Neural progenitor cell (in vitro differentiated cells): ENCODE measurements at regions not wholly inside any gene's neighbourhood (a gene's known extent, or its start where the extent isn't known, plus 50 kb on each side); places are given as distances from the start of the nearest gene placed in this dataset.

Experiments
- DNase-seq: peaks from one replicate; pipeline ENCODE4 v3.0.0-alpha.2; 2016; ENCODE audit warnings: low spot score
- H2AFZ ChIP-seq: fragments of 200-600 bp; sonication (generic); replicated peaks from 2 replicates; pipeline ENCODE4 v1.6.1; 2016; ENCODE audit warnings: antibody characterized with exemption
- H3F3A ChIP-seq: fragments of 200-600 bp; sonication (generic); 2 replicates; pipeline ENCODE4 v1.6.1; 2016; ENCODE audit warnings: antibody characterized with exemption, low read depth
- H3K27ac ChIP-seq: fragments of 200-600 bp; sonication (generic); 2 replicates; pipeline ENCODE4 v1.5.1; 2016; ENCODE audit warnings: mild to moderate bottlenecking
- H3K27me3 ChIP-seq: fragments of 200-600 bp; sonication (generic); 2 replicates; pipeline ENCODE4 v1.6.1; 2016; ENCODE audit warnings: mild to moderate bottlenecking, moderate library complexity
- H3K36me3 ChIP-seq: fragments of 200-600 bp; sonication (generic); 2 replicates; pipeline ENCODE4 v1.5.1; 2016
- H3K4me1 ChIP-seq: fragments of 200-600 bp; sonication (generic); 2 replicates; pipeline ENCODE4 v1.6.1; 2016; ENCODE audit warnings: mixed run types
- H3K4me2 ChIP-seq: fragments of 200-600 bp; sonication (generic); 2 replicates; pipeline ENCODE4 v1.6.1; 2016
- H3K4me3 ChIP-seq: fragments of 200-600 bp; sonication (generic); 2 replicates; pipeline ENCODE4 v1.5.1; 2016
- H3K79me2 ChIP-seq: fragments of 200-600 bp; sonication (generic); 2 replicates; pipeline ENCODE4 v1.6.1; 2016; ENCODE audit warnings: low read depth
- H3K9ac ChIP-seq: fragments of 200-600 bp; sonication (generic); 2 replicates; pipeline ENCODE4 v1.6.1; 2016
- H3K9me3 ChIP-seq: fragments of 200-600 bp; sonication (generic); 2 replicates; pipeline ENCODE4 v1.5.1; 2016; ENCODE audit warnings: low read depth
- H4K20me1 ChIP-seq: fragments of 200-600 bp; sonication (generic); 2 replicates; pipeline ENCODE4 v1.6.1; 2016; ENCODE audit warnings: low read depth
- H3K27ac Mint-ChIP-seq: 3 replicates; pipeline ENCODE4 v1.8.0; 2021; ENCODE audit warnings: mixed read lengths
- H3K27me3 Mint-ChIP-seq: 2 replicates; pipeline ENCODE4 v1.8.0; 2022; ENCODE audit warnings: low read depth, mild to moderate bottlenecking, inconsistent platforms, moderate library complexity, mixed read lengths; ENCODE audit not compliant: insufficient read depth
- H3K36me3 Mint-ChIP-seq: 3 replicates; pipeline ENCODE4 v1.8.0; 2021; ENCODE audit warnings: mixed read lengths
- H3K4me1 Mint-ChIP-seq: 3 replicates; pipeline ENCODE4 v1.8.0; 2021; ENCODE audit warnings: mixed read lengths
- H3K4me3 Mint-ChIP-seq: 3 replicates; pipeline ENCODE4 v1.8.0; 2021; ENCODE audit warnings: mild to moderate bottlenecking, moderate library complexity, mixed read lengths
- H3K9me3 Mint-ChIP-seq: 3 replicates; pipeline ENCODE4 v1.8.0; 2020; ENCODE audit warnings: mixed read lengths
- CTCF ChIP-seq: fragments of 200-600 bp; sonication (generic); IDR thresholded peaks from 2 replicates; pipeline ENCODE4 v1.5.1; 2017; ENCODE audit warnings: antibody characterized with exemption, mild to moderate bottlenecking
- EZH2 ChIP-seq: fragments of 200-600 bp; sonication (generic); IDR thresholded peaks from 2 replicates; pipeline ENCODE4 v1.6.1; 2017; ENCODE audit warnings: antibody characterized with exemption, mild to moderate bottlenecking, moderate library complexity
- EZH2phosphoT487 ChIP-seq: fragments of 200-600 bp; sonication (generic); IDR thresholded peaks from 2 replicates; pipeline ENCODE4 v1.6.1; 2017; ENCODE audit warnings: antibody characterized with exemption

GRCh38 chr13:70523622-70524021, 415.4 kb upstream of the KLHL1 start:
- no peak for DNase-seq
- H3K9me3 Mint-ChIP-seq: no peaks in the 10 kb centered on the region
- H3K27me3 Mint-ChIP-seq: no peaks in the 10 kb centered on the region
- no peak overlapping the region for H3K27ac ChIP-seq
- H3K4me2 ChIP-seq: no peak overlapping the region
- H3K4me1 ChIP-seq: no peaks in the 10 kb centered on the region
- no peaks in the 10 kb centered on the region for H3K36me3 ChIP-seq
- H3F3A ChIP-seq: no peaks in the 10 kb centered on the region
- H3K36me3 Mint-ChIP-seq: no peaks in the 10 kb centered on the region
- H2AFZ ChIP-seq: no peak overlapping the region
- H4K20me1 ChIP-seq: no peaks in the 10 kb centered on the region
- H3K9ac ChIP-seq: no peak overlapping the region
- H3K79me2 ChIP-seq: no peaks in the 10 kb centered on the region
- H3K4me1 Mint-ChIP-seq: no peaks in the 10 kb centered on the region
- H3K4me3 ChIP-seq: no peak overlapping the region
- TF ChIP-seq CTCF (no peak), EZH2 (no peak), EZH2phosphoT487 (no peak)
- no peak overlapping the region for H3K4me3 Mint-ChIP-seq
- no peaks in the 10 kb centered on the region for H3K9me3 ChIP-seq
- H3K27me3 ChIP-seq: no peaks in the 10 kb centered on the region
- H3K27ac Mint-ChIP-seq: no peak overlapping the region

- Histone ChIP-seq H3K4me3 (no peak overlapping the region), H3K9ac (no peak overlapping the region), H2AFZ (no peak overlapping the region), H3K4me1 (no peaks in the 10 kb centered on the region), H3F3A (no peaks in the 10 kb centered on the region), H3K27ac (no peak overlapping the region), H4K20me1 (no peaks in the 10 kb centered on the region), H3K36me3 (no peaks in the 10 kb centered on the region), H3K27me3 (no peaks in the 10 kb centered on the region), H3K79me2 (no peaks in the 10 kb centered on the region), H3K4me2 (no peak overlapping the region), H3K9me3 (no peaks in the 10 kb centered on the region)
- DNase-seq: no peak
- no peaks in the 10 kb centered on the region for H3K36me3 Mint-ChIP-seq
- H3K27me3 Mint-ChIP-seq: no peaks in the 10 kb centered on the region
- no peaks in the 10 kb centered on the region for H3K9me3 Mint-ChIP-seq
- H3K4me1 Mint-ChIP-seq: no peaks in the 10 kb centered on the region
- no peak overlapping the region for H3K27ac Mint-ChIP-seq
- no peak overlapping the region for H3K4me3 Mint-ChIP-seq
- TF ChIP-seq CTCF (no peak), EZH2phosphoT487 (no peak), EZH2 (no peak)
Measured at GRCh38 chr13:70520275-70521036, 412.2 kb upstream of the KLHL1 start.

- no peaks in the 10 kb centered on the region for H3K27me3 Mint-ChIP-seq
- H3K4me3 ChIP-seq: no peak overlapping the region
- H2AFZ ChIP-seq: no peak overlapping the region
- no peak overlapping the region for H3K4me2 ChIP-seq
- peaks cover 3% of the 10 kb centered on the region for H3K4me1 ChIP-seq
- no peaks in the 10 kb centered on the region for H3K36me3 ChIP-seq
- no peak overlapping the region for H3K27ac ChIP-seq
- no peaks in the 10 kb centered on the region for H4K20me1 ChIP-seq
- DNase-seq: no peak
- H3F3A ChIP-seq: no peaks in the 10 kb centered on the region
- H3K9me3 Mint-ChIP-seq: no peaks in the 10 kb centered on the region
- no peak for TF ChIP-seq CTCF
- no peak for TF ChIP-seq EZH2phosphoT487
- no peak for TF ChIP-seq EZH2
- H3K9ac ChIP-seq: no peak overlapping the region
- H3K36me3 Mint-ChIP-seq: no peaks in the 10 kb centered on the region
- no peak overlapping the region for H3K27ac Mint-ChIP-seq
- H3K9me3 ChIP-seq: no peaks in the 10 kb centered on the region
- no peaks in the 10 kb centered on the region for H3K27me3 ChIP-seq
- H3K4me1 Mint-ChIP-seq: no peaks in the 10 kb centered on the region
- no peak overlapping the region for H3K4me3 Mint-ChIP-seq
- H3K79me2 ChIP-seq: no peaks in the 10 kb centered on the region
Measured at GRCh38 chr13:70518081-70518480, 409.8 kb upstream of the KLHL1 start.
